ENCODE measurements at regions not wholly inside any gene's neighbourhood (a gene's known extent, or its start where the extent isn't known, plus 50 kb on each side); places are given as distances from the start of the nearest gene placed in this dataset.

DNA sequence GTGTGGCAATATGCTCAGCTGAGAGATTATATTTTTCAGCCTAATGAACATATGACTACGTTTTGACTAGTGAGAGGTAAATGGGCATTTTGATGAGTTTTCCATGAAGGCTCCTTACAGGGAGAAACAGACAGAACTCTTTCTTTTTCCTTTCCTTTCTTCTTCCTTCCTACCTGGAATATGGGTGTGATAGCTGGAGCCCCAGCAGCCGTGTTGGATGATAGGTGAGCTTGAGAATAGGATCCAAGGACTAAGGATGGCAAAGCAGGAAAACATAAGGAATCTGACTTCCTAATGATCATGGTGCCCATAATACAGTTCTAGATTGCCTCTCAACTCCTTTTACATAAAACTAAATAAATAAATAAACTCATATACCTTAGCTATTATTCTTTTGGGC is 124.0 kb downstream of the MAIP1 start:
- TF ChIP-seq, protein P1, sequence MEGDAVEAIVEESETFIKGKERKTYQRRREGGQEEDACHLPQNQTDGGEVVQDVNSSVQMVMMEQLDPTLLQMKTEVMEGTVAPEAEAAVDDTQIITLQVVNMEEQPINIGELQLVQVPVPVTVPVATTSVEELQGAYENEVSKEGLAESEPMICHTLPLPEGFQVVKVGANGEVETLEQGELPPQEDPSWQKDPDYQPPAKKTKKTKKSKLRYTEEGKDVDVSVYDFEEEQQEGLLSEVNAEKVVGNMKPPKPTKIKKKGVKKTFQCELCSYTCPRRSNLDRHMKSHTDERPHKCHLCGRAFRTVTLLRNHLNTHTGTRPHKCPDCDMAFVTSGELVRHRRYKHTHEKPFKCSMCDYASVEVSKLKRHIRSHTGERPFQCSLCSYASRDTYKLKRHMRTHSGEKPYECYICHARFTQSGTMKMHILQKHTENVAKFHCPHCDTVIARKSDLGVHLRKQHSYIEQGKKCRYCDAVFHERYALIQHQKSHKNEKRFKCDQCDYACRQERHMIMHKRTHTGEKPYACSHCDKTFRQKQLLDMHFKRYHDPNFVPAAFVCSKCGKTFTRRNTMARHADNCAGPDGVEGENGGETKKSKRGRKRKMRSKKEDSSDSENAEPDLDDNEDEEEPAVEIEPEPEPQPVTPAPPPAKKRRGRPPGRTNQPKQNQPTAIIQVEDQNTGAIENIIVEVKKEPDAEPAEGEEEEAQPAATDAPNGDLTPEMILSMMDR (IDR thresholded peaks at IDR 0.05) = no peak
- no peak for TF ChIP-seq POLR2A (IDR thresholded peaks at IDR 0.05)
- no peak overlapping the region for H3K27ac ChIP-seq
- intact Hi-C loops (cut with DNase I; ENCODE audit: low total_unique reads) = no loop called here

DNA sequence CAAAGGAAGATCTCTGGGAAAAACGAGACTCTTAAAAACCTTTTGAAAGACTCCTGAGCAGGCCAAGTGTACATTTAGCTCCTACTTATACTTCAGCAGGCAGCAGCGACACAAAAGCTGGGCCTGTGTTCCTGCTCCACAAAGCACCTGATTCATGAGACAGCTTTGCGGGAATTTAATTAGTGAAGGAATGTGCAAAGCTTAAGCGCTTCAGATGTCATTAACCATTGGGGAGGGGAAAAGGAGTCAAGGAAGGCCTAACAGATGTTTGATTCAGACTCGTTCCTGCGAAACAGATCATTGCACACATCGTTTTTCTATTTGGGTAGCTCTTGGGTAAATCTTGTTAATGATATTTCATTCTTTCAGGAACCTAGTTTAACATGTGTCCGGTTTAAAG is 125.9 kb downstream of the MAIP1 start:
- Histone ChIP-seq H3K36me3 (no peaks in the 10 kb centered on the region), H3K4me3 (no peak overlapping the region), H3K9me3 (no peaks in the 10 kb centered on the region), H3K27ac (no peak overlapping the region), H3K4me1 (no peaks in the 10 kb centered on the region), H3K27me3 (no peaks in the 10 kb centered on the region)
- intact Hi-C loops (cut with DNase I; ENCODE audit: low total_unique reads) = no loop called here
- DNase-seq = no peak
- TF ChIP-seq, protein P1 (IDR thresholded peaks at IDR 0.05) = no peak
- no peak for TF ChIP-seq POLR2A (IDR thresholded peaks at IDR 0.05)

More for the DNA sequence above, 124.0 kb downstream of the MAIP1 start:
- H3K36me3 ChIP-seq = no peaks in the 10 kb centered on the region
- H3K4me1 ChIP-seq = no peaks in the 10 kb centered on the region
- H3K4me3 ChIP-seq = no peak overlapping the region
- no peak for DNase-seq
- H3K9me3 ChIP-seq = no peaks in the 10 kb centered on the region
- H3K27me3 ChIP-seq = no peaks in the 10 kb centered on the region

DNA sequence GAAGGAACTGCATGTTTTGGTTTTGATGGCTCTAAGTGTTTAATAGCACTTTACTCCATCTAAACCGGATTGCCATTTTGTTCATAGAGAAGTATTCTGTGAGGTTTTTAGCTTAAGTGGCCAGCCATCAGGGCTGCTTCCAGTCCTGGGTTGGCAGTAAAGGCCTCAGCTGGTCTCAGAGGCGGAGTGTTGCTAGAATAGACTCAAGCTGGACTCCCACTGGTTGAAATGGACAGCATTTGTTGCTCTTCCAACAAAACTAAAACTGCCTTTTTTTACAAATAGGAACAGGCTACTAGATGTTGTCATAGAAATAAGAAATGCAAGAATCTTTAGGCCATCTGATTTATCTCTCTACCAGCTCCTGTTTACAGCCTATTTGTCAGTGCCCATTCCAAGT is 126.4 kb downstream of the MAIP1 start:
- Histone ChIP-seq H3K27ac (no peak overlapping the region), H3K36me3 (no peaks in the 10 kb centered on the region), H3K4me1 (no peaks in the 10 kb centered on the region), H3K27me3 (no peaks in the 10 kb centered on the region), H3K9me3 (no peaks in the 10 kb centered on the region), H3K4me3 (no peak overlapping the region)
- intact Hi-C loops (cut with DNase I; ENCODE audit: low total_unique reads) = no loop called here
- no peak for DNase-seq
- no peak for TF ChIP-seq POLR2A (IDR thresholded peaks at IDR 0.05)
- TF ChIP-seq, protein P1 (IDR thresholded peaks at IDR 0.05) = no peak

DNA sequence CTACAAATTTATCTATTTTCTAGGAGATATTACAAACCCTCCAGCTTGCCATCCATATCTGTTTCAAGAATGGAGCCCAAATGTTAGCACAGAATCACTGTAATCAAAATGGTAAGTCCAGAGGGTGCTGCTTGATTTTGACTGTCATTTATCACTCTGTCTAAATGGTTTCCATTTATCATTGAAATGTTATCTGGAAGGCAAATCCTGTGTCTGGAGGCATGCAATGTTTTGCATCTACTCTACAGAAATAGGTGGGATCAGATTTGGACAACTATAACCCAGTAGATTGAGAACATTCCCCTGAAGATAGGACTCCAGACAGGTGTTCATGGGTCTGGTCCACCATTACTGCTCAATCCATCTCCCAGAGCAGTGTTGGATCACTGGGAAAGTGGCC is 128.7 kb downstream of the MAIP1 start:
- H3K9me3 ChIP-seq = no peaks in the 10 kb centered on the region
- no peak for DNase-seq
- intact Hi-C loops (cut with DNase I; ENCODE audit: low total_unique reads) = no loop called here
- H3K27me3 ChIP-seq = no peaks in the 10 kb centered on the region
- no peaks in the 10 kb centered on the region for H3K36me3 ChIP-seq
- no peaks in the 10 kb centered on the region for H3K4me1 ChIP-seq
- H3K4me3 ChIP-seq = no peak overlapping the region
- TF ChIP-seq, protein P1 (IDR thresholded peaks at IDR 0.05) = no peak
- TF ChIP-seq POLR2A (IDR thresholded peaks at IDR 0.05) = no peak
- H3K27ac ChIP-seq = no peak overlapping the region

DNA sequence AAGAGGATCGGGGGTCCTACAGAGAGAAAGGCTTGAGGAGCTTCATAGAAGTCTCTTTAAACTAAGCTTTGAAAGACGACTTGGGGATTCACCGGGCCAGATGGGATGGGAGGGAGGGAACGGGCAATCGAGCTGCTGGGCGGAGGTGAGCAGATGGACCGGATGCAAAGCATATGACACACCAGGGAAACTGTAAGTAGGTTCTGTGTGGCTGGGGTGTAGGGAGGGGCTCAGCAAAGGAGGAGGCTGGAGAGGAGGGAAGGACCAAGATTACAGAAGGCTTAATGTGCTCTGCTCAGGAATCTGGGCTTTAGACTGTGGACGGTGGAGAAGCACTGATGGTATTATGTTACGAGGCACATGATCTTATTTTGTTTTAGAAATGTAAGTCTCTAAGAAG is 131.5 kb downstream of the MAIP1 start:
- no peaks in the 10 kb centered on the region for H3K36me3 ChIP-seq
- no peak for DNase-seq
- H3K27me3 ChIP-seq = no peaks in the 10 kb centered on the region
- no peak for TF ChIP-seq POLR2A (IDR thresholded peaks at IDR 0.05)
- TF ChIP-seq, protein P1 (IDR thresholded peaks at IDR 0.05) = no peak
- intact Hi-C loops (cut with DNase I; ENCODE audit: low total_unique reads) = no loop called here
- H3K4me3 ChIP-seq = no peak overlapping the region
- no peak overlapping the region for H3K27ac ChIP-seq
- no peaks in the 10 kb centered on the region for H3K4me1 ChIP-seq
- no peaks in the 10 kb centered on the region for H3K9me3 ChIP-seq

Measured in uterus (tissue), 3 donors.